ENCODE measurements at regions not wholly inside any gene's neighbourhood (a gene's known extent, or its start where the extent isn't known, plus 50 kb on each side); places are given as distances from the start of the nearest gene placed in this dataset.

DNA sequence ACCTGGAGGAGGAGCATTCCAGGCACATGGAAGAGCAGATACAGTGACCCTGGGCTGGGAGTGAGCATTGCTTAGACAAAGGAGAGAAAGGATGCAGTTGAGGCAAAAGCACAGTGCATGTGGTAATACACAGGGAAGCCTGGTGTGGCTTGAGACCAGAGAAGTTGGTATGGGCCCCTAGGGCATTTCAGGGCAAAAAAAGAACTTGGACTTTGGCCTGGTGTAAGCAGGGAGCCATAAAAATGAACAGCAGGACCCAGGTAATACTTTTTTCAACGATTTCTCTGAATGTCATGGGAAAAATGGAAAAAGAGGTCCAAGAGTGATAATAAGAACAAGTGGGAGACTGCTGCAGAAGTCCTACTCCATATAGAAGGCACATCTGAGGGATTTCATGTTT is 163.9 kb downstream of the ASCL4 start:
- H2AFZ ChIP-seq (replicated peaks; ENCODE audit: low read length, poor library complexity), result no peak overlapping the region
- ChIA-PET POLR2A (ENCODE audit: unreplicated experiment) (no interaction called here), CTCF (no interaction called here)
- no peak overlapping the region for H3K14ac ChIP-seq (replicated peaks; ENCODE audit: low read depth, low read length)
- in situ Hi-C loops (cut with MboI; ENCODE audit: low sequenced_read_pairs), result no loop called here
- no peak for ATAC-seq (ENCODE audit: low read depth)
- H2BK120ac ChIP-seq (ENCODE audit: low read depth, low read length), result no peak overlapping the region
- no peaks in the 10 kb centered on the region for H3K9me1 ChIP-seq (ENCODE audit: insufficient read depth, low read length)
- WGBS, 2 experiments (ENCODE audit: extremely low coverage in 2 of 2, insufficient read length in 1 of 2), result no CpG with 5 or more reads among the region's 1 CpG
- no peak overlapping the region for H2BK5ac ChIP-seq (ENCODE audit: low read depth, low read length, poor library complexity, severe bottlenecking)
- no peaks in the 10 kb centered on the region for H3K79me1 ChIP-seq (ENCODE audit: low read depth in 1 of 2, low read length in 2 of 2)
- no peaks in the 10 kb centered on the region for H3K27me3 ChIP-seq (ENCODE audit: control insufficient read depth, insufficient read depth, low read length)
- H4K91ac ChIP-seq (ENCODE audit: insufficient read depth, low read depth, low read length), result no peak overlapping the region
- no peak overlapping the region for H3K4me3 ChIP-seq (ENCODE audit: insufficient read depth, low read depth, low read length)
- H4K5ac ChIP-seq (ENCODE audit: low read depth, low read length), result no peak overlapping the region
- H2BK20ac ChIP-seq (ENCODE audit: low read depth, low read length), result no peak overlapping the region
- no peak overlapping the region for H4K8ac ChIP-seq (ENCODE audit: low read depth in 2 of 2, low read length in 2 of 2)
- H2AK5ac ChIP-seq (ENCODE audit: low read depth, low read length), result no peak overlapping the region
- no peak overlapping the region for H3K9ac ChIP-seq (ENCODE audit: low read depth, low read length)
- no peaks in the 10 kb centered on the region for H3K36me3 ChIP-seq (ENCODE audit: control insufficient read depth, insufficient read depth, low read length)
- H4K20me1 ChIP-seq (ENCODE audit: insufficient read depth, low read length), result no peaks in the 10 kb centered on the region
- no peak overlapping the region for H2BK15ac ChIP-seq (ENCODE audit: low read depth, low read length)
- no peak overlapping the region for H3K27ac ChIP-seq (ENCODE audit: insufficient read depth, low read length)
- no peaks in the 10 kb centered on the region for H3K4me1 ChIP-seq (ENCODE audit: control insufficient read depth, insufficient read depth, low read length)
- no peak overlapping the region for H2AK9ac ChIP-seq (replicated peaks; ENCODE audit: low read depth, low read length, poor library complexity)
- TF ChIP-seq ELK1 (IDR thresholded peaks at IDR 0.05; ENCODE audit: borderline replicate concordance, low read depth, low read length) (no peak), SMC3 (IDR thresholded peaks at IDR 0.05; ENCODE audit: low read depth, low read length) (no peak), BHLHE40 (IDR thresholded peaks at IDR 0.05; ENCODE audit: low read depth, low read length) (no peak), MXI1 (IDR thresholded peaks at IDR 0.05; ENCODE audit: borderline replicate concordance, low read depth, low read length) (no peak), POLR2A (IDR thresholded peaks at IDR 0.05; ENCODE audit: low read depth, low read length) (no peak), RAD21 (IDR thresholded peaks at IDR 0.05; ENCODE audit: low read length) (no peak), CTCF (conservative IDR thresholded peaks at IDR 0.05; ENCODE audit: low read depth, low read length) (no peak), NFE2L2 (IDR thresholded peaks at IDR 0.05; ENCODE audit: low read depth, low read length) (no peak), CHD1 (IDR thresholded peaks at IDR 0.05; ENCODE audit: low read depth, low read length) (no peak), USF2 (IDR thresholded peaks at IDR 0.05; ENCODE audit: low read depth, low read length) (no peak), CEBPB (IDR thresholded peaks at IDR 0.05; ENCODE audit: low read depth, low read length) (no peak), MAZ (IDR thresholded peaks at IDR 0.05; ENCODE audit: borderline replicate concordance, low read depth, low read length) (no peak), RFX5 (IDR thresholded peaks at IDR 0.05; ENCODE audit: low read depth, low read length) (no peak), MAFK (IDR thresholded peaks at IDR 0.05; ENCODE audit: low read depth, low read length) (no peak), FOS (IDR thresholded peaks at IDR 0.05; ENCODE audit: low read depth, low read length) (no peak)
- no TSS peak for BruUV-seq (replicated peaks)
- no peak overlapping the region for H3K56ac ChIP-seq (ENCODE audit: extremely low read depth, insufficient read depth, low read length)
- no peaks in the 10 kb centered on the region for H3K9me3 ChIP-seq (ENCODE audit: control insufficient read depth, insufficient read depth, low read length)
- dilution Hi-C loops (cut with HindIII; ENCODE audit: low sequenced_read_pairs, unreplicated experiment), result no loop called here
- no peak for DNase-seq
- no peak overlapping the region for H3K4me2 ChIP-seq (ENCODE audit: low read depth, low read length)
- intact Hi-C loops (cut with micrococcal nuclease), result no loop called here
- no peak overlapping the region for H3K18ac ChIP-seq (ENCODE audit: low read depth, low read length)
- H3K23ac ChIP-seq (ENCODE audit: low read depth, low read length), result no peak overlapping the region
- H3K4ac ChIP-seq (ENCODE audit: low read depth, low read length), result no peak overlapping the region

Data from IMR-90 (cell line).